GM19452 (cell line): ENCODE measurements at regions not wholly inside any gene's neighbourhood (a gene's known extent, or its start where the extent isn't known, plus 50 kb on each side); places are given as distances from the start of the nearest gene placed in this dataset.

ENCODE experiments used
- ATAC-seq: cut with Tn5 transposase; IDR thresholded peaks from one replicate; pipeline ENCODE4 v1.9.1; 2021; ENCODE audit not compliant: unreplicated experiment

GRCh38 chr5:85813146-85813545 lies 804.6 kb upstream of the COX7C start:
- ATAC-seq, result no peak

DNA sequence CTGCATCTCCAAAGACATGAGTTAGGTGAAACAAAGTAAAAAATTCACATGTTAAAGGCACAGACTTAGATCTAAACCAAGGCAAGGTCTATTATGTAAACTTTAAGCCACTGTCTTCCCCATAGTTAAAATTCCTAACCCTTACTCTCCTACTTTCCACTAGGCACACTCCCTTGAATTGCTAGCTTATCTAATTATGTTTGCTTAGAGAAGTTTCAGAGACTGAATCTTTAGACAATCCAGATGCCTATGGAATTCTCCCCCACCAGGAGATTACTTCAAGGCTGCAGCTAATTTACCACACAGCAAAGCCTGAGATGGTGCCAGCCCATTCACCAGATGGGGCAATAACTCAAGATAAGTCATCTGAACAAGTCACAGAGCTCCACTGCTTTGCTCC lies 803.1 kb upstream of the COX7C start:
- ATAC-seq, result no peak

GRCh38 chr5:85823462-85824426 lies 794.0 kb upstream of the COX7C start:
- no peak for ATAC-seq

- ATAC-seq, result no peak
These were observed 779.0 kb upstream of the COX7C start for GRCh38 chr5:85838781-85839180.

DNA sequence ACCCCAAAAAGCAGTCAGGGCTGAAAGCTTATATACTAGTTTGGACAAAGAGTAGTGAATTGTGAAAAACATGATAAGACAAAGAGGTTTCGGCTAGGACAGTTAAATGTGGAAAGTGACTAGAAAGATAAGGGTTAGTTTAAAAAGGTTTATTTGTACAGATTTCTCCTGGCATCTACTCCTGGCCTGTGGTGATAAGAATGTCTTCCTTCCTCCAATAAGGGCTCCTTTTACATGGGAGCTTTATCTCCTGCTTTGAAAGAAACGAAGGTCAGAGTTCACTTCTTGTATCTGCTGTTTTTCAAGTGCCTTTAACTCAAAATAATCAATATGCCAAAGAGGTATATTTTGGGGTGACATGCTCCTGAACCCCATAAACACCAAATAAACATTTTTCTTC lies 776.1 kb upstream of the COX7C start:
- no peak for ATAC-seq

- ATAC-seq, result no peak
These were observed 774.2 kb upstream of the COX7C start for GRCh38 chr5:85843535-85843934.

GRCh38 chr5:85849411-85849810 lies 768.3 kb upstream of the COX7C start:
- ATAC-seq, result no peak

DNA sequence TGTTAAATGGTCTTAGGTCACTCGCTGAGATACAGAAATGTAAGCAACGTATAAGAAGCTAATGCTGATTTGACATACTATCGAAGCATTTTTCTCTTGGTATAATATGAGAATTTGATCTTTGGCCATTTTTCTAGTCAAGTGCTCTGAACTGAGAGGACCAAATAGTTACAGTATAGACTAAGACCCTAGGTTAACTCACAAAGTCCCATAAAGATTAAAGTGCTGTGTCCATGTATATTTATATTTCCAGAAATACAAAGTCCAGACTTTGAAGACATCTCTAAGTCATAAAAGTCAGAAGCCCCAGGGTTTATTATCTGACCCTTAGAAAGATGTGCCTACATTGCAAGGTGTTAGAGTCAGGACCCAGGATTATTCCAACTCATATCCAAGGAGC lies 752.4 kb upstream of the COX7C start:
- no peak for ATAC-seq

DNA sequence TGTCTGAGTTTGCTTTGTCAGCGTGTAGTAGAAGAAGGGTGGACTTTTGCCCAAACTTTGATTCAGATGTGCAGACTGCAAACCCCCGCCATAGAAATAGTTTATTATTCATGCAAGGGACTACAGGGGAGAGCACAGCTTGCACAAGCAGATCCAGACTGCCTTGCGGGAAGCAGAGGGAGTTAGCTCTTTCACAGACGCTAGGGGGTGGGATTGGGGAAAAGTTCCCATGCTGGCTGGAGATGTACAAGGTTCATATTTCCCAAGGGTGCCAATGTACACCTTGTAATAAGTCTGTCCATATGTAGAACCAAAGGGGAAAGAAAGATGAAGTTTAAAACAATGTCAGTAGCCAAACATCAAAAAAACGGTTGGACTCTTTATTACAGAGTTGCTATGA lies 749.7 kb upstream of the COX7C start:
- ATAC-seq, result no peak

GRCh38 chr5:85893996-85894395 lies 723.7 kb upstream of the COX7C start:
- no peak for ATAC-seq

GRCh38 chr5:85896514-85896913 lies 721.2 kb upstream of the COX7C start:
- ATAC-seq, result no peak

DNA sequence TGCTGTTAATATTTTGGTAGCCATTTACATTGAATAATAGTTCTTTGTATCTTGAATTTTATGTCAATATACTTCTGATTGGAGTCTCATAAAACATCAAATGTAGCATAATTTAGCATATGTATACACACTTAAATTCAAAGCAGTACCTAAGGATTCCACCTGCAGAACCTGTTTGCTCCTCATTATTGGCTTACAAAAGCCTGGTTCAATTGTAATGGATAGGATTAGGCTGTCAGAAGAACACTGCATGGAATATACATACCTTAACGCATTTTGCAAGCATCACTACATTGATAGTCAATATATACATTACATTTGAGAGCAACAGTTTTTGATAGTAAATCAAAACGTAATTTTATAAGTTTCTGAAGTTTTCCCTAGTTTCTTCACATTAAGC lies 711.3 kb upstream of the COX7C start:
- ATAC-seq, result no peak

DNA sequence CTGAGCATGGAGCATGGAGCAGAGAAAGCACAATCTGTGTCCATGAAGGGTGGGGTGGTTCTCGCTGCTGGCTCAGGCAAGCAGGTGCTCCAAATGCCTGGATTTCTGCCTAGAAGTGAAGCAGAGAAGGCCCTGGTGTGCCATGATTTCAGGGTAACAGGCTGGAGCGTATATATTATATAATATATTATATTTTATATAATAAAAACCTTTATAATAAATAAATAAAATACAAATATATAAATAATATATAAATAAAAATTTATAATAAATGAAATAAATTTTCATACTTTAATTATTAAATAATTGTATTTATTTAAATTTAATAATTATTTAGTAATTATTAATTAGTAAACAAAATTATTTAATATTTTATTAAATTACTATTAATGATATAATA lies 707.4 kb upstream of the COX7C start:
- ATAC-seq, result no peak

GRCh38 chr5:85920984-85921383 lies 696.8 kb upstream of the COX7C start:
- no peak for ATAC-seq

- no peak for ATAC-seq
These were observed 696.2 kb upstream of the COX7C start for GRCh38 chr5:85921590-85921989.

GRCh38 chr5:85927632-85928031 lies 690.1 kb upstream of the COX7C start:
- no peak for ATAC-seq

- no peak for ATAC-seq
These were observed 688.0 kb upstream of the COX7C start for GRCh38 chr5:85929713-85930112.

DNA sequence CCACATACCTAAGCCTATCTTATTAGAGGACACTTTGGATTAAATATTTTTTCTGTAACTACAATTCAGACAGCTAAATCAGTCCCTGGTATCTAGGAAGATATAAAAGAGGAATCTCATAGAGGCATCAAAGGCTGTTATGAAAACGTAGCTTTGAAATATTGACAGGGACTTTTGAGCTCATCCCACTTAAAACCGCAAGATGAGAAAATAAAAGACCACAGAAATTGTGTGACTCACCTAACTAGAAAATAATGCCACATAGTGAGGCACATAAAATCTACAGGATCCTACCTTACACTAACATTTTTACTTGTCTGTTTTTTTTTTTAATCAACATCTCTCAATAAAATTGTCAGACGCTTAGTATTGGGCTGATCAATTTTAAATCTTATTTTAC lies 686.5 kb upstream of the COX7C start:
- ATAC-seq, result no peak

DNA sequence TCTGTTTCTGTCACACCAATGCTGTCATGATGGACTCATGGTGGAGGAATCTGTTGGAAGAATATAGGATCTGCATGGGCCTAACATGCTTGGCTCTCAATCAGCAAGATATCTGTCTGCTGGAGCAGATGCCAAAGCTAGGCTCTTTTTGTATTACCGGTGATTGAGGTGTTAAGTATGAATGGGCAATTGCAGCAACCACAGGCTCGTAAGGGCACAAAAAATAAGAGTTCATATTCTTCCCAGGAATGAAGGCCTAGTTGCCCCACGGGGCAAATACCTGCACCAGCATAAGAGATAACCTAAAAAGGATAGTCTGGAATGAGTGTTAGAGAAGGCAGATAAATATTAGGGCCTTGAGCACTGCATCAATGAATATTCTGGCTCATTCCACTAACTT lies 679.5 kb upstream of the COX7C start:
- no peak for ATAC-seq

DNA sequence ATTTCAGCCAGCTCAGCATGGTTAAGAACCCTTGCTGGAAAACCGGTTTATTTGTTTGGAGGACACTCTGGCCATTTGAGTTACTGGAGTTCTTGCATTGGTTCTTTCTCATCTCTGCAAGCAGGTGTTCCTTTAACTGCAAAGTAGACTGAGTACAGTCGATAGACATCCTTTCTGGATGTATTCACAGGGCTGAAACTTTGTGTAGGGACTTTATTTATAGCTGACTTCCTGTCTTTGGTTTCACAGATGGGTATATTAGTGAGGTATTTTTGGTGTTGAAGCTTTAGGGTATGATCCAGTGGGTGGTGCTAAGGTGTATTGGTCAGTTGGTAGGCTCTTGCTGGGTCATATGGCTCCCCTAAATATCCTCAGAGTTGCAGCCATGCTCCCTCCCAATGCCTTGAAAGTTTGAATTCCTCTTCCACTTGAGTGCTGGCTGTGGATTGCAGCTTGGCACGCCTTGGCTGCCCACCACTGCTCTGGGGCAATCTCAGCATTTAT lies 666.0 kb upstream of the COX7C start:
- no peak for ATAC-seq

DNA sequence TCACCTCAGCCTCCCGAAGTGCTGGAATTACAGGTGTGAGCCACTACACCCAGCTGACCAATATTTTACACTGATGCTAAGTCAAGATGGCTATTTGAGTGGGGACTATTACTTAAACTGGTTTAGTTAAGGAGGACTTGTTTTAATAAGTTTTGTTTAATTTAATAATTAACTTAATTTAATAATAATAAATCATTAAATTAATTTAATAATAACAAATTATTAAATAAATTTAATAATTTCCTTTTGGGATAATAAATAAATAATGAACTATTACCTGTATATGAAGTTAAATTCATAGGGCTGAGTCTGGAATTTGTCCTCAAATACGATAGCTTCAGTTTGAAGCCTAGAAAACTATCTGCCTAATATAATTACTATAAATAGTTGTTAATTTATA lies 665.1 kb upstream of the COX7C start:
- no peak for ATAC-seq

DNA sequence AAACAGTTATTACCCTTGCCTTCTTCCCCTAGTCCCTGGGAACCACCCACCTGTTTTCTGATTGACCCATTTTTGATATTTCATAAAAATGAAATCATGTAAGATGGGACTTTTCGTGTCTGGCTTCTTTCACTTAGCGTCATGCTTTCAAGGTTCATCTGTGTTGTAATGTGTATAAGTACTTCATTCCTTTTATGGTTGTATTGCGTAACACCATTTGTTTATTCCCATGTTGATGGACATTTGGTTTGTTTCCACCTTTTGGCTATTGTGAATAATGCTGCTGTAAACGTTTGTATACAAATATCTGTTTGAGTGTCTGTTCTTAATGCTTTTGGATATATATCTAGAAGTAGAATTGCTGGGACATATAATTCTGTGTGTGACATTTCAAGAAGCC lies 650.1 kb upstream of the COX7C start:
- no peak for ATAC-seq

GRCh38 chr5:85972539-85972938 lies 645.2 kb upstream of the COX7C start:
- ATAC-seq, result no peak
